Upper lobe of left lung (tissue), 4 donors: ENCODE measurements at regions not wholly inside any gene's neighbourhood (a gene's known extent, or its start where the extent isn't known, plus 50 kb on each side); places are given as distances from the start of the nearest gene placed in this dataset.

ENCODE experiments used
- CTCF ChIP-seq, 6 experiments: fragments of 450-650 bp in 4 of 6; fragments of 200-600 bp in 2 of 6; sonication (generic) in 2 of 6; IDR thresholded peaks; one replicate each; pipeline ENCODE4 v1.5.1; 2016 to 2019; ENCODE audit warnings: antibody characterized with exemption in 6 of 6
- EP300 ChIP-seq, 4 donors: sonication (generic); formaldehyde crosslinking; IDR thresholded peaks; one replicate each; pipeline ENCODE4 v1.5.1; 2017; ENCODE audit warnings: antibody characterized with exemption in 4 of 4, control low read depth in 2 of 4
- POLR2A ChIP-seq, 4 donors: fragments of 450-650 bp; IDR thresholded peaks; one replicate each; pipeline ENCODE4 v1.5.1; 2016 to 2017; ENCODE audit warnings: antibody characterized with exemption in 4 of 4, mild to moderate bottlenecking in 2 of 4
- POLR2AphosphoS5 ChIP-seq, 2 donors: sonication (generic); formaldehyde crosslinking; IDR thresholded peaks; one replicate each; pipeline ENCODE4 v1.5.1; 2017; ENCODE audit warnings: antibody characterized with exemption in 2 of 2

DNA sequence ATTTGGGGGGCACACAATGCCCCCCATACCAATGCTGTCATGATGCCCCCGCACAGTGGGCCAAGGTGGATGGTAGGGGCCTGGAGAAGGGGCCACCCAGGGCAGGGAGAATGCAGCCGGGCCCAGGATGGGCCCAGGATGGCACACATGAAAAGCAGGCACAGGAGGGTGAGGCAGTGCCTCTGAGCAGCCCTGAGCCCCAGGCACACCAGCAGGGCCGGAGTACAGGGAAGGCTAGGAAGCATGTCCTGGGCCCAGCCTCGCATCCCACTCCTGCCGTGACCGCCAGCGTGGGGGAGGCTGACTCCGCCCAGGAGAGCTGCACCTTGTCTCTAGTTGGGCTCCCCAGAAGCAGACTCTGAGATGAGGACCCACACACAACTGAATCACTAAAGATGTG lies 59.3 kb upstream of the TMEM72 start:
- no peak for TF ChIP-seq EP300 (IDR thresholded peaks at IDR 0.05)
- TF ChIP-seq POLR2A (IDR thresholded peaks at IDR 0.05): no peak
- TF ChIP-seq CTCF (IDR thresholded peaks at IDR 0.05): no peak
- no peak for TF ChIP-seq POLR2AphosphoS5 (IDR thresholded peaks at IDR 0.05)
